NCI-H1436 (cell line): ENCODE measurements at regions not wholly inside any gene's neighbourhood (a gene's known extent, or its start where the extent isn't known, plus 50 kb on each side); places are given as distances from the start of the nearest gene placed in this dataset.

Source experiments
- DNase-seq: peaks from one replicate; lab custom pipeline; 2025; lab: John Stamatoyannopoulos, UW

- DNase-seq = no peak
Measured at GRCh38 chr3:72432246-72432645, 416.0 kb downstream of the SHQ1 start.

GRCh38 chr3:72429589-72430353 lies 418.5 kb downstream of the SHQ1 start:
- DNase-seq = no peak

- no peak for DNase-seq
Measured at GRCh38 chr3:72428803-72429202, 419.4 kb downstream of the SHQ1 start.

- DNase-seq = no peak
Measured at GRCh38 chr3:72427624-72428023, 420.6 kb downstream of the SHQ1 start.

- no peak for DNase-seq
Measured at GRCh38 chr3:72426618-72427397, 421.4 kb downstream of the SHQ1 start.

- DNase-seq = no peak
Measured at GRCh38 chr3:72423643-72424042, 424.6 kb downstream of the SHQ1 start.

- DNase-seq = no peak
Measured at GRCh38 chr3:72421786-72422185, 426.5 kb downstream of the SHQ1 start.

GRCh38 chr3:72421126-72421525 lies 427.1 kb downstream of the SHQ1 start:
- no peak for DNase-seq

GRCh38 chr3:72418856-72419255 lies 429.4 kb downstream of the SHQ1 start:
- no peak for DNase-seq

GRCh38 chr3:72418244-72418643 lies 430.0 kb downstream of the SHQ1 start:
- no peak for DNase-seq

- no peak for DNase-seq
Measured at GRCh38 chr3:72414481-72415016, 433.7 kb downstream of the SHQ1 start.

- no peak for DNase-seq
Measured at GRCh38 chr3:72413228-72413627, 435.0 kb downstream of the SHQ1 start.

GRCh38 chr3:72412340-72412956 lies 435.8 kb downstream of the SHQ1 start:
- no peak for DNase-seq

GRCh38 chr3:72411843-72412242 lies 436.4 kb downstream of the SHQ1 start:
- DNase-seq = no peak

GRCh38 chr3:72411126-72411525 lies 437.1 kb downstream of the SHQ1 start:
- DNase-seq = no peak

- DNase-seq = no peak
Measured at GRCh38 chr3:72408983-72409779, 439.1 kb downstream of the SHQ1 start.

- no peak for DNase-seq
Measured at GRCh38 chr3:72407766-72408165, 440.5 kb downstream of the SHQ1 start.

- no peak for DNase-seq
Measured at GRCh38 chr3:72405943-72406566, 442.2 kb downstream of the SHQ1 start.

GRCh38 chr3:72401005-72401545 lies 447.2 kb downstream of the SHQ1 start:
- no peak for DNase-seq

GRCh38 chr3:72398781-72399180 lies 449.5 kb downstream of the SHQ1 start:
- DNase-seq = no peak

- no peak for DNase-seq
Measured at GRCh38 chr3:72397586-72397985, 450.7 kb downstream of the SHQ1 start.
